ENCODE measurements at regions not wholly inside any gene's neighbourhood (a gene's known extent, or its start where the extent isn't known, plus 50 kb on each side); places are given as distances from the start of the nearest gene placed in this dataset.

- no peak for DNase-seq (ENCODE audit: low spot score)
Observed at GRCh38 chr11:119797123-119797611, 68.2 kb upstream of the NECTIN1 start.

- DNase-seq (ENCODE audit: low spot score): no peak
Observed at GRCh38 chr11:119796363-119797060, 67.5 kb upstream of the NECTIN1 start.

GRCh38 chr11:119795690-119796089 is 66.7 kb upstream of the NECTIN1 start:
- DNase-seq (ENCODE audit: low spot score): no peak

GRCh38 chr11:119795231-119795630 is 66.2 kb upstream of the NECTIN1 start:
- DNase-seq (ENCODE audit: low spot score): no peak

GRCh38 chr11:119794756-119795155 is 65.8 kb upstream of the NECTIN1 start:
- no peak for DNase-seq (ENCODE audit: low spot score)

GRCh38 chr11:119794141-119794665 is 65.2 kb upstream of the NECTIN1 start:
- DNase-seq (ENCODE audit: low spot score): no peak

- no peak for DNase-seq (ENCODE audit: low spot score)
Observed at GRCh38 chr11:119793335-119793984, 64.5 kb upstream of the NECTIN1 start.

GRCh38 chr11:119791701-119792151 is 62.7 kb upstream of the NECTIN1 start:
- DNase-seq (ENCODE audit: low spot score): no peak

- no peak for DNase-seq (ENCODE audit: low spot score)
Observed at GRCh38 chr11:119791047-119791446, 62.0 kb upstream of the NECTIN1 start.

- DNase-seq (ENCODE audit: low spot score): no peak
Observed at GRCh38 chr11:119790476-119790875, 61.5 kb upstream of the NECTIN1 start.

GRCh38 chr11:119789766-119790407 is 60.9 kb upstream of the NECTIN1 start:
- no peak for DNase-seq (ENCODE audit: low spot score)

- DNase-seq (ENCODE audit: low spot score): no peak
Observed at GRCh38 chr11:119788911-119789560, 60.0 kb upstream of the NECTIN1 start.

- DNase-seq (ENCODE audit: low spot score): no peak
Observed at GRCh38 chr11:119788096-119788883, 59.3 kb upstream of the NECTIN1 start.

GRCh38 chr11:119787074-119787461 is 58.1 kb upstream of the NECTIN1 start:
- no peak for DNase-seq (ENCODE audit: low spot score)

GRCh38 chr11:119786431-119787073 is 57.6 kb upstream of the NECTIN1 start:
- DNase-seq (ENCODE audit: low spot score): no peak

GRCh38 chr11:119785131-119785530 is 56.1 kb upstream of the NECTIN1 start:
- no peak for DNase-seq (ENCODE audit: low spot score)

GRCh38 chr11:119784421-119784820 is 55.4 kb upstream of the NECTIN1 start:
- DNase-seq (ENCODE audit: low spot score): no peak

- DNase-seq (ENCODE audit: low spot score): no peak
Observed at GRCh38 chr11:119783466-119784400, 54.7 kb upstream of the NECTIN1 start.

- DNase-seq (ENCODE audit: low spot score): no peak
Observed at GRCh38 chr11:119782739-119783072, 53.7 kb upstream of the NECTIN1 start.

Data from mesenteric fat pad (tissue), 1 donor.